Putamen (tissue), 1 donor: ENCODE measurements at regions not wholly inside any gene's neighbourhood (a gene's known extent, or its start where the extent isn't known, plus 50 kb on each side); places are given as distances from the start of the nearest gene placed in this dataset.
"Not testable (repeated sequence)": the region's sequence is repeated elsewhere in the genome, so short reads cannot be mapped to it uniquely, and the experiment has no call there.

ENCODE experiments used
- DNase-seq: peaks from one replicate; pipeline ENCODE4 v3.0.0-alpha.2; 2016; ENCODE audit warnings: low spot score

DNA sequence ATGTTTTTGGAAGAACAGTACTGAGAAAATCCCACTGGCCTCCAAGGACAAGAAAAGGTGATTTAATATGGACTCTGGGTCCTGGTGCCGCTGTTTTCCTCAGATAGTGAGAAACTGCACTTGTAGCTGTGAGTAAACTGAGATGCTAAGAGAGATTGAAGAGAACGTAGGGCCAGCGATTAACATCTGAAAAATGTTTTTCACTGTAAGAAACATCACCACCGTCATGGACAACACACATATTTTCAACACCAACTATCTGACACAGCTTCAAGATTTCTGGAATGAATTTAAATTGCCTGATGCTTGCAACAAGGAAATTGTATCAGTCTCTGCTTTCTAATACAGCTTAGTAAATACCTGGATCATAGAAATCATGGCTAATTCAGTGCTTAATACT lies 158.2 kb upstream of the SMIM31 start:
- DNase-seq: no peak

DNA sequence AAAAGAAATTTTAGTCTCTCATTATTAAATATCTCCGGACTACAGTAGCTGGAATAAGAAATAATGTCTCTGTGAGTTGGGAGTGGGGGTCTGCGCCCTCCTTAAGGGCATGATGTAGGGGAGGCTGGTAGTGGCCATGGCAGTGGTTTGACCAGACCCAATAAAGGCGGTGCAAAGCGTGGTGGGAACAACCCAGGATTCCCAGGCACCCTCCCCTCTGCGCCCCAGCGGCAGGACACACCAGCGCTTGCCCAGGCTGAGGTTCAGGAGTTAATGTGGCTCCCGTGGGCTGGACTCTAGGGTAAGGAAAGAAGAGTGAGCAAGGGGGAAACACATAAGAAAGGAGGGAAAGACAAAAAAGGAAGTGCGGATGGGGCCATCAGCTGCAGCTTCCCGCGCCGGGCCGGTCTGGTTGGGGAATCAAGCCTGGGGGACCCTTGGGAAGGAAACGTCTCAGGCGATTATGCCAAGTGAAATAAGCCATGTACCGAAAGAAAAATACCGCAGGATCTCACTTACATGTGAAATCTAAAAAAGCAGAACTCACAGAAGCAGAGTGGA lies 157.5 kb upstream of the SMIM31 start:
- DNase-seq: no peak

GRCh38 chr4:164596927-164597326 lies 157.0 kb upstream of the SMIM31 start:
- no peak for DNase-seq

GRCh38 chr4:164601653-164602052 lies 152.3 kb upstream of the SMIM31 start:
- DNase-seq: no peak

- not testable (repeated sequence) for DNase-seq
Observed at GRCh38 chr4:164605791-164606190, 148.1 kb upstream of the SMIM31 start.

GRCh38 chr4:164606478-164606877 lies 147.5 kb upstream of the SMIM31 start:
- DNase-seq: no peak

DNA sequence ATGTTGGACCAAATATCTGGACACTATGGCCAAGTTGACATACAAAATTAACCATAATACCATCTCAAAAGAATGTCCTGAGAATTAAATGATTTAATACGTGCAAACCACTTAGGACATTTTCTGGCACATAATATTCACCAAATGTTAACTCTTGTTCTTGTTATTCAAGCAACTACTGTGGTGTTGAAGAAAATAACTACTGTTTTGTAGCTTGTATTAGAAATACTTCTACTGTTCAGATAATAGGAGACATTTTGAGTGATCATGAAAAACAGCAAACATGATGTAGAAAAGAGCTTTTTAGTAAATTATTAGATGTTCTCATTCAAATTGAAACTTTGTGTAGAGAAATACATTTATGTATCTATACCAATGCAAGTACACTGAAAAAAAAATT lies 140.7 kb upstream of the SMIM31 start:
- no peak for DNase-seq

DNA sequence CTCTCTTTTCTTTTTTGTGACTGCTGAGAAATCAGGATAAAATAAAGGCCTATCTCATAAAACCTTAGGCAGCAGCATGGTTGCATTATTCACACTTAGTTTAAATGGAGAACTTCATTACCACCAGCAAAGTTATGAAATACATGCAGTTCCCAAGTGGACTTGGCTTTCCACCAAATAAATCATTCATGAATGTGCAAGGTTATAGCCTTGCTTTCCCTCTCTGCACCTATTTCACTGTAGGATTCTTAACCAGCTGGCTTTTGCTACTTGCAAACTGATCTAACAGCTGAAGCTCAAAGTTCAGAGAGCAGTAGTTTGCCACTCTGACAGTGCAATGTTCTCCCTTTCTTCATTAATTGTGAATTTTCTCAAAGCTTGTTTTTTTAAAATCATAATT lies 140.1 kb upstream of the SMIM31 start:
- DNase-seq: no peak

DNA sequence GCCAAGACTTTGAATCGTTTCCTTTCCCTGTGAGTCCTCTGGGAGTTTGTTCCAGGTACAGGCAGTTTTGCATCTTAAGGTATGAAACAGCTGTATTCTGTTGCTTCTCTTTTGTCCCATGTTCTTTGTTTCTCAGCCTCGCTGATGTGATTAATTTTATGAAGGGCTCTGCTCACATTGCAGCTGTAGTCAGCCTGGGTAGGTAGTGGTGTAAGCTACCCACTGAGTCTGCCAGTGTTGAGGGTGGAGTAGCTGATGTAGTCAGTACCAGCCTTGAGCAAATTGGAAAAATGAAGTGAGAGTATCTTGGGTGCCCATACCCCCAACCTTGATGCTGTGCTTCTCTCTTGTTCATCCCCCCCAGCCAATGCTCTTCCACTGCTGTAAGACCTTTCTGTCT lies 139.6 kb upstream of the SMIM31 start:
- no peak for DNase-seq

- DNase-seq: no peak
Observed at GRCh38 chr4:164614999-164615398, 138.9 kb upstream of the SMIM31 start.

- no peak for DNase-seq
Observed at GRCh38 chr4:164615964-164616363, 138.0 kb upstream of the SMIM31 start.

- no peak for DNase-seq
Observed at GRCh38 chr4:164616961-164617360, 137.0 kb upstream of the SMIM31 start.

DNA sequence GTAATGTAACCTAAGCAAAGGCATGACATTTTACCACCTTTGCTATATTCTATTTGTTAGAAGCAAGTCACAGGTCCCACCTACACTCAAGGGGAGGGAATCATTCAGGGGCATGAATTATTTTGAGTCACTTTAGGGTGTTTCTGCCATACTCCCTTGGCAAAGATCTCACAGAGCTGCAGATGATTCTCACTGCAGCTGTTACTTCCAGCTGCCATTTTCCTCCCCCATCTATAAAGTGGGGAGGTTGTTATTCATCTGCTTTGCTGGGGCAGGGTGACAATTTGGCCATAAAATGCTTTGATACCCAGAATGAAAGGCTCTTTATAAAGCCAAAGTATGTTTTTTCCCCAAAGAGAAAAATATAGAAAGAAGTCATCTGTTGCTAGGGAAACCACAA lies 136.5 kb upstream of the SMIM31 start:
- no peak for DNase-seq

GRCh38 chr4:164617911-164618310 lies 136.0 kb upstream of the SMIM31 start:
- DNase-seq: no peak

DNA sequence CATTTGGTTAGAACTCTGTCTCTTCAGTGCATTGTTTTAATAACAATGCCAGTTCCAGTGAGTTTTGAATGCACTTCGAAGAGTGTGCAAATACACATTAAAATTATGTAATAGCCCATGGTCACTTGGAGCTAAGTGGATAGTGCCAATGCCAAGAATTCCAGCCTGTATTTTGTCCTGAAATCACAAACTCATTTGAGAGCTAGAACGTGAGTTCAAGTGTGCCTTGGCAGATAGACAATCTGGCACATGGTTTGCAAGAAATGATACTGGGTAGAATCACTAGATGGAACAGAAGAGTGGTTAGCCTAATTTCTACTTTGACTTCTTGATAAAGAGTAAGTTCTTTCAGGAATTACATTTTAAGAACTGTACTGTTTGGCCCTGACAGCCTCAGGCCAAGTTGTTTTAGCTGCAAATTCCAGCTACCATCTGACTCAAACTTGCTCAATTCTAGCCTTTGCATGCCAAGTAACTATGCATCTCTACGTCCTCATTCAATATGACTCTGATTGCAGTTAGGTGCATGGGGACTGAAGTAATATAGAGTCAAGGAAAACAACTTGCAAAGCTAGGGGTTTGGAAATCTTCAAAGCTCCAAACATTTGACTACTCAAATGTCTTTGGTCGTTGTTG lies 131.9 kb upstream of the SMIM31 start:
- no peak for DNase-seq

GRCh38 chr4:164623099-164623498 lies 130.8 kb upstream of the SMIM31 start:
- no peak for DNase-seq

- no peak for DNase-seq
Observed at GRCh38 chr4:164639001-164639400, 114.9 kb upstream of the SMIM31 start.

DNA sequence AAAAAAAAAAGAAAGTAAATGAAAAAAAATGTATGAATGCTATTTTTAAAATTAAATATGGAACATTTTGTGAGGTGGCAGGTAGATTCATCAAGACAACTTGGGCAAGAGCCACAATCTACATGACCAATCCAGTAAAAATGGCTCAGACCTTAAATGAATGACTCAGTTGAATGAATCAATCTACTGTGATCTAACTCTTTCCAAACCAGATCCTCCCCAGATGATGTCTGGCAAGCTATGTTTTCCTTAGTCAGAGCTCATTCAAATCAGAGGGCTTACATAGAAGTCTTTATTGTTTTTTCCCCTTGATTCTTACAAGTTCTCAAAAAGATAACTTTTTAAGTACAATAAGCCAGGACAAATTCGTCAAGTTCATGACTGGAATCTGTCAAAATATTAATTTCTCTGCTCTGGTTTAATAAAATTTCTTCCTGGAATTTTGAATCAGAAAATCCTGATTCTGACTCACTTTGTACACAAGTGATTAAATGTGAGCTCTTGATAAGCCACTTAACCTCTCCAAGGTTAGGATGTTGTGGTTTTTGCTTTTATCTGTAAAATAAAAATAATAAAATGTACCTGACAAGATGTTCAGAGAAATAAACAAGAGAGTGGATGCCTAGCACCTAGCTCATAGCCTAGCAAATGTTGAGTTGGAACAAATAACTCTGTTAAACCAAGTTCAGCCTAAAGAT lies 105.6 kb upstream of the SMIM31 start:
- DNase-seq: no peak

DNA sequence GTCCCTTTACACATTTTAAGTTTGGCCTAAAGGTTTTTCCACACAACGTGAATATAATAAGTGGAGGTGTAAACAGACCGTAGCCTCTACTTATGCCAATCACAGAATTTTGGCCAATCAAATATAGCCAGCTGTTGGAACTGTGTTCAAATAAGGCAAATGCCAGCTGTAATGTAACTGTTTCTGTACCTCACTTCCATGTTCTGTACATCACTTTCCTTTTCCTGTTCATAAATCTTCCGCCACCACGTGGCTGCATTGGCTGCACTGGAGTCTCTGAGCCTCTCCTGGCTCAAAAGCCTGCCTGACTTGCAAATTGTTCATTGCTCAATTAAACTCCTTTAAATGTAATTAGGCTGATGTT lies 105.1 kb upstream of the SMIM31 start:
- no peak for DNase-seq

GRCh38 chr4:164659765-164660164 lies 94.2 kb upstream of the SMIM31 start:
- no peak for DNase-seq

DNA sequence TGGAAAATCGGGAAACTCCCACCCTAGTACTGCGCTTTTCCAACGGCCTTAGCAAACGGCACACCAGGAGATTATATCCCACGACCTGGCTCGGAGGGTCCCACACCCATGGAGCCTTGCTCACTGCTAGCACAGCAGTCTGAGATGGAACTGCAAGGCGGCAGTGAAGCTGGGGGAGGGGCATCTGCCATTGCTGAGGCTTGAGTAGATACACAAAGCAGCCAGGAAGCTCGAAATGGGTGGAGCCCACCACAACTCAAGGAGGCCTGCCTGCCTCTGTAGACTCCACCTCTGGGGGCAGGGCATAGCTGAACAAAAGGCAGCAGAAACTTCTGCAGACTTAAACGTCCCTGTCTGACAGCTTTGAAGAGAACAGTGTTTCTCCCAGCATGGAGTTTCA lies 77.8 kb upstream of the SMIM31 start:
- DNase-seq: not testable (repeated sequence)

DNA sequence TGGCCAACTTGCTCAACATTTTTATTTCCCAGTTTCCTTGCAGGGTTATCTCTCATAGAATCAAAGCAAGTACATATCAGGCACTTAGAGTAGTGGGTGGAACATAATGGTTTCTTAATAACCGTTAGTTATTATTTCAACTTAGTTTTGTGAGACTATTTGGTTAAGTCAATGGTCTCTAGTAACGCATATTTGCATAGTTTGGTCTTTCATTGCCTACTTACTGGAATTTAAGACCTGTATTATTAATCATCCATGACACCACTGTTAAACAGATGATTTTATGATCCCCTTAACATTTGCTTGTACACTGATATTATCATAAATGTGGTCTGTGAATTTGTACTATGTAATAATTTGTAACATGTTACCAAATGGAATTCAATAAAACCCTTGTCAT lies 70.9 kb upstream of the SMIM31 start:
- no peak for DNase-seq

- DNase-seq: no peak
Observed at GRCh38 chr4:164695650-164696049, 58.3 kb upstream of the SMIM31 start.

- no peak for DNase-seq
Observed at GRCh38 chr4:164700471-164700870, 53.5 kb upstream of the SMIM31 start.
